HG02588 (cell line): ENCODE measurements at regions not wholly inside any gene's neighbourhood (a gene's known extent, or its start where the extent isn't known, plus 50 kb on each side); places are given as distances from the start of the nearest gene placed in this dataset.

ENCODE experiments used
- ATAC-seq: cut with Tn5 transposase; IDR thresholded peaks from one replicate; pipeline ENCODE4 v1.9.1; 2021; ENCODE audit warnings: mild to moderate bottlenecking, moderate library complexity; ENCODE audit not compliant: unreplicated experiment

DNA sequence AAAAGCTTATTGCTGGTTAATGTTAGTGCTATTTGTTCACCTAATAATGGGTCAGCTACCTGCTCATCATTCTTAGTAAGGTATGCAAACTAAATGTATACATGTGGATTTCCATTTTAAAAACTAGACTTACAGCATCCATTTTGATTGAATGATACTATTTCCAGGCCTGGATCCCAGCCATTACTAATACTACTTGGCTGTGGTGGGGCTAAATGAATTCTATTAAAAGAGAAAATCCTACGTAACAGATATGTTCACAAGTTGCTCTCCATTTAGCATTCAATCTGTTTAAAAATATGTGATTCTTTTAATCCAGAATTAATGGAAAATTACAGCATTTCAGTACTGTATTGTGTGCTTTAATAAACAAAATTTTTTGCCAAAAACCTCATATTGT is 169.4 kb upstream of the MIR17HG start:
- no peak for ATAC-seq

DNA sequence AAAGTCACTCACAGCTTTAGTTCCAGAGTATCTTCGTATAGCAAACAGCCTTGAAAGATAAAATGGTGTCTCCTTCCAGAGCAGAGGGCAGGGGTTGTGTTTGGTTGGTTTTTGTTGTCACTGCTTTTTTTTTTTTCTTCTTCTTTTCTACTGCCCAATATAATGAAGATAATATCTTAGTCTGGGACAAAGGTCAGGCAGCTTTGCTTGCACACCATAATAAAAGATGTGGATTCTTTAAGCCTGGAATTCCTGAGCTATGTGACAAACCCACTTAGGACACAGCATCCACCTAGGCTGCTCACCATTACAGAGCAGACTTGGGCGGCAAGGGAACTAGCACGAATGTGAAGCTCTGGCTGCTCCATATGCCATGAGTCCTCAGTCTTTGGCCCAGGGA is 165.6 kb upstream of the MIR17HG start:
- no peak for ATAC-seq

GRCh38 chr13:91184244-91184926 is 163.1 kb upstream of the MIR17HG start:
- ATAC-seq = no peak

DNA sequence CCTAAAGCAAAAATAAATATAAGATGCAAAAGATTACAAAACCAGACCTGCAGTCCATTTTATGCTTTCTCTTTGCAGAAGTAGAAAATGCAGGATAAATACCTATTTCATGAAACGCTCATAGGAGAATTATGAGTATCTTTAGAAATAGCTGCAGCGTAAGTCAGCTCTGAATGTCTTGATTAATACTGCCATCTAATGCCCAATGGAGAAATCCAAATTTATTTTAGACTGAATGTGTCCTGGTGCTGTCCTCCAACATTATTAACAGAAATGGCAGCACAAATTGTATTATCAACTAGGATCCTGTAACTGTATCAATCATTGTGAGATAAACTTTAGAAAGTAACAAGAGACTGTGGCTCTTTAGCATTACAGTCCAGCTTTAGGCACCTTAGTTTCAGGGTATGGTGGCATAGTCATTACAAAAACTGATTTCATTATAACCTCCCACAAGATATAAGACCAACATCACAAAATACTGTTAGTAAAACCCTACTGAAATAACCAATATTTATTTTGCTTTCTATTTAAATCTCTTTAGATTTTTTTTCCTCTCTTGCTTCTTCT is 162.1 kb upstream of the MIR17HG start:
- ATAC-seq = no peak

DNA sequence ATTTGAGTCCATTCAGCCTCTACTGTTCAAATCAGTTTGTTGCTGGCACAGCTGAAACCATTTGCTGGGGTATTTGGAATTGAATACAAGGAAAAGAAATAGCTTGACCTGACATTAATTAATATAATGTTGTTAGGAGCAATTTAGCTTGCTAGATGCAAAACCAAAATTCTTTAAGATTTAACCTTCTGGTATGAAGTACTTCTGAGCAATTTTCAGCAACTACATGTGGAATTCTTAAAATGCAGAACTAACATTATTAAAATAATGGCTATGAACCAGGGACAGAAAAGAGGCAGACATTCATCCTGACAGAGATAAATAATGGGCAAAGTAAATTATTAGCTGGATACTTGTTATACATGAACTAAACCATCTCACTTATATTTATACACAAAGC is 160.0 kb upstream of the MIR17HG start:
- no peak for ATAC-seq

GRCh38 chr13:91189506-91189905 is 158.0 kb upstream of the MIR17HG start:
- ATAC-seq = no peak

DNA sequence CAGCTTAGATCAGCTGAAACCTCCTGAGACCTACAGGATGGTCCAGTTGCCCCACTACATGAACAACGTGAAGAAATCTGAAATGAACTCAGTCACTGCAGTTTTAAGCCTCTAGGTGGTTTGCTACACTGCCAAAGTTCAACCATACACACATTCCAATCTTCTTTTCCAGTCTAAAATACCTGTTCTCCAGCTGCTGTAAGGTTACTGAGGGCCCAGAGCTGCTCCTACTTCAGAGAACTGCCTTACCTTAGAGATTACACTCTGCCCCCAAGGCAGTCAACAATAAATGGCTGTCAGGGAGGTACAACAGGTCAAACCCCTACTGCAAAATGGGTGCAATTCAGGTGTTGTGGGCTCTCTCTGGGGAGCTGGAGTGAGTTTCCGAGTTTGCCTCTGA is 154.1 kb upstream of the MIR17HG start:
- ATAC-seq = no peak

- ATAC-seq = no peak
Observed at GRCh38 chr13:91195789-91196188, 151.7 kb upstream of the MIR17HG start.

- no peak for ATAC-seq
Observed at GRCh38 chr13:91196958-91197357, 150.5 kb upstream of the MIR17HG start.

DNA sequence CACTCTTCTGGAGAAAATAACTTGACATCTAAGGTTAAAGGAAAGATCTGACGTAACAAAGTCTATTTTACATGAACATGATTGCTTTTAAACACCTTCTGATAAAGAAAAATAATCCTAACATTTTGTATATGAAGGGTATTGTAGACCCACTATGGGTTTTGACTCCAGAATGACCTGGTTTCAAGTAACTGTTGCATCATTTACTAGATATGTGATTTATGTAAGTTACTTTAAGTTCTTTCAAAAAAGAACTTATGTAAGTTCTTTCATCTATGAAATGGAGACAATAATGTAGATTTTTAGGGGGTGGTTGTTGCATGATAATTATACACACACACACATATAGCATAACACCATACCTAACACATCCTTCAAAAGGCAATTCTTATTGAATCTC is 147.6 kb upstream of the MIR17HG start:
- no peak for ATAC-seq

- ATAC-seq = no peak
Observed at GRCh38 chr13:91200486-91200885, 147.0 kb upstream of the MIR17HG start.

DNA sequence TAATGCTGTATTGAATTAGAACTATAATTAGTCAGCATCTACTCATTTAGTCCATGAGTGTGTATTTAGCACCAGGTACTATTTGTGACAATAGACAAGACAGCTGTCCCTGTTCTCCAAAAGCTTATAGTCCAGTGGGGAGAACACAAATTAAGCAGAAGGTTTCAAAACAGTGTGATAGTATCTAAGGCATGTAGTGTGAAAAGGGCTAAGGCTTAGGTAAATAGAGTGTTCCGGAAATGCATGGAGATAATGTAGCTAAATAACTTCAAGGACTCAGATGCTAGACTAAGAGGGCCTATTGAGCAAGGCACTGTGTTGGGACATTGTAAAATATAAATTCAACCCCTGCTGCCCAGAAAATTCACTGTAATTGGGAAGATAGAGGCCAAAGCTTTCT is 144.1 kb upstream of the MIR17HG start:
- no peak for ATAC-seq

DNA sequence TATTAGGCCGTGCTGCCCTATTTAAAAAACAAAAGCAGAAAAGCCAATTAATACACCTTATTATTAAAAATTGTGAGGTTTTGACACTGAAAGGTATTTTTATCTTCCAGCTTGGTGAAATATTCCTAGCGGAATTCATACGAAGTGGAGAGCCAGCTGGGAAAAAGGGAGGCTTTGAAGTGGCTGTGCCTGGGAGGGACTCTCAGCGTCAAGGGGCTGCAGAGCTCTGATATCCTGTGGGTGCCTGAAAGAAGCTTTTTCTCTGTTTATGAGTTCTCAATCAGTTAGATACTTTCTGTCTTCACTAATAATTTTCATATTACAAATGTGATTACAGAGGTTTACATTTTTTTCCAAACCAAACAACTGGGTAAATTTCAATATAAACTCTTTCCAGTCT is 140.2 kb upstream of the MIR17HG start:
- no peak for ATAC-seq

DNA sequence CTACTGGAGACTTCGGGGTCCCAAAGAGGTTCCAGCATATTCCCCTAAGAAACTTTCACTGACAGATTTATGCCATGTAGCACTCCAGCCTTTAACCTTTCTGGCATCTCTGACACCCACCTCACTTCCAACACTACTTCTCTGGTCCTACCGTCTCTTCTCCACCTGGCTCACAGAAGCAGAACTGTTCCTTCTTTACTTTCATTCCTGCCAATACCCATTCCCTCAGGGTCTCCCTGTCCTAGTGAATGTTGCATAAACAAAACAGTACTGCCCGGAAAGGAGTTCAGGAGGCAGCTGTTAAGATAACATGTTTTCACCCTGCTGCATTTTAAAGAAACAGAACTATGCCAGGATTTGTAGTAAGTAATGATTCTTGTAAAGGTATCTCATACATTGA is 136.0 kb upstream of the MIR17HG start:
- ATAC-seq = no peak

DNA sequence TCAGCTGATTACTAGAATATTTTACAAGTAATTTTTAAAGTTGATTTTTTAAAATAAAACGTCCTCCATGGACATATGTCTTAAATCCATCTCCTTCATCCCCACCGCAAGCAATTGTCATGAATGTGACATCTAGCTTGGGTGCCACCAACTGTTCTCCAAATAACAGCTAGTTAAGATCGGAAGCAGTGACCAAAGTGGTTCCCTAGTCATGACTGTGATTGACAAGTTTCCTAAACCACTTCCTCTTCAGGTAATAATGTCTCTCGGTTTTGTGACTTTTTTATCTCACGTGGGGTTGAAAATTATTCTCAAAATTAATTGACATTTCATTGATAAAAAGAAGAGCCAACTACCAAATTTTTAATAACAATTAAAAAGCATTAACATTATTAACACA is 135.3 kb upstream of the MIR17HG start:
- ATAC-seq = no peak

DNA sequence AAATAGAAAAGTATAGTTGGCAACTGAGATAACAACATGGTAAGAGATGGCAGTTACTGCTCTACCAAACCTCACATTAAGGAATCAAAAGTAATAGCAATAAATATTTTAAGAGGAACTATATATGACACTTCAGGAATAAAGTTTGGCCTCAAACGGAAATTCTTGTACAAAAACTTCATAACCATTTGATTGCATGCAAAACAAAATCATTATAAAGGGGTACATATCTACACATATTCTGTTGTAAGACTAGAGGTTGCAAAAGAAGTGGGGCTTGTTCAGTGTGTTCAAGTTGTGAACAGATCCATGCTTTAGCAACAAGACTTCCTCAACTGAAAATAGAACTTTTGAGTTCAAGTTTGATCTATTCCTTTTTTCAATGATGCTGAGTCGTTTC is 133.5 kb upstream of the MIR17HG start:
- no peak for ATAC-seq

DNA sequence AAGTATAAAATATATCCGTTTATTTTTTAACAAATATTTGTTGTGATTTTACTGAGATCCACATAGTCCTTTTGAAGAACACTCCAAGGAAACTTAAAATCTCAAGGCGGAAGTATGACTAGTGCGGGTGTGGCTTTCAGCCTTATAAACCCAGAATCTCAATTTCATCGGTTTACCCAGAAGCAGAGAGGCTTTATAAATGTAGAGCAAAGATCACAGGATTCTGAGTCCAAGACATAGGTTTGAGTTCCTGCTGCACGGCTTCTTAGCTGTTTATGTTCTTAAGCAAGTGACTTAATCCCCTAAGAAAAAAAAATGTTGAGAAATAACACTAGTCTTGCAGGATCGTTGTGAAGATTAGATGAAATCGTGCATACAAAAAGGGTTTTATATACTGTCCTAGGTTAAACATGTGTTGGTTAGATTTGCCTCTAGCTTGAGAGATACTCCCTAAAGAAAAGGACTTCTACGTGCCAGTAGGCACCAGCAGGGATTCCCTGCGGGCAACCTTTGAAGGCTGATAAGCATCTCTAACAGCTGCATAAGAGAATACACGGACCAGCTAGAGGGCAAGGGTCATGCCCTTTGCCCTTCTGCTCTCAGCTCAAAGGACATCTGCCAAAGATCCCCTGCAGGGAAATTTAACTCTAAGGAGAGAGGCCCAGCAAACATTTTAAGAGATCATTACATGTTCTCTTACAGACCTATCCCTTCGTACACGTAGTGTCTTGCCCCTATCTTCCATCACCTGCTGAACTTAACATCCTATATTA is 130.4 kb upstream of the MIR17HG start:
- ATAC-seq = no peak

- no peak for ATAC-seq
Observed at GRCh38 chr13:91219201-91219600, 128.3 kb upstream of the MIR17HG start.

GRCh38 chr13:91220872-91221271 is 126.6 kb upstream of the MIR17HG start:
- ATAC-seq = no peak

GRCh38 chr13:91228108-91228507 is 119.4 kb upstream of the MIR17HG start:
- no peak for ATAC-seq

DNA sequence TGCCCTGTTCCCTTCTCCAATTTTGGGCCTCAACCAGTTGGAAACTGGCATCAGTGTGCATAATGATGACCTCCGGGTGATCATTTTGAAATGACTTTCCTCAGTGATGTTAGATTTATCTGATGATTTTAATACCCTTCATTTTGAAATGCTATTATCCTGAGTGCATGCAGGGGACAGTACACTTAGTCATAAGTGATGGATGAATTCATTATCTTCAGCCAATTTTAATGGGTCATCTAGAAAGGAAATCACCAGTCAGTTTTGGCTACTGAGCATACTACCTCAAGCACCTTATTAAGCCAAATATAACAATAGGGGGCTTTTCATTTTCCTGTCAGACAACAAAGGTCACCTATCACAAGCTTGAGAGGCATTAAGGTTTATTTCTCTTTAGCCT is 118.5 kb upstream of the MIR17HG start:
- ATAC-seq = no peak

- no peak for ATAC-seq
Observed at GRCh38 chr13:91232716-91233115, 114.8 kb upstream of the MIR17HG start.
